ENCODE measurements at regions not wholly inside any gene's neighbourhood (a gene's known extent, or its start where the extent isn't known, plus 50 kb on each side); places are given as distances from the start of the nearest gene placed in this dataset.

- no peak overlapping the region for H3K9ac ChIP-seq (ENCODE audit: control insufficient read depth, insufficient read depth, low read length)
- ATAC-seq (no peak), DNase-seq (ENCODE audit: low read depth, low spot score) (no peak), FAIRE-seq (no peak)
- ChIA-PET POLR2A (no interaction called here), SMC1A (ENCODE audit: uncharacterized antibody, unreplicated experiment) (no interaction called here), RAD21 (ENCODE audit: unreplicated experiment) (no interaction called here), CTCF (no interaction called here)
- no peaks in the 10 kb centered on the region for H3K9me3 ChIP-seq (replicated peaks; ENCODE audit: control insufficient read depth, insufficient read depth, low read length)
- no peaks in the 10 kb centered on the region for H3K4me1 ChIP-seq (ENCODE audit: control insufficient read depth, insufficient read depth, low read length)
- H3K4me3 ChIP-seq = no peak overlapping the region
- H3K27ac ChIP-seq (ENCODE audit: control insufficient read depth, insufficient read depth) = no peak overlapping the region
- H4K20me1 ChIP-seq (ENCODE audit: control insufficient read depth, insufficient read depth) = no peaks in the 10 kb centered on the region
- no peak overlapping the region for H2AFZ ChIP-seq (ENCODE audit: control insufficient read depth, low read depth, low read length)
- no peaks in the 10 kb centered on the region for H3K79me2 ChIP-seq (ENCODE audit: control insufficient read depth, insufficient read depth, low read length)
- intact Hi-C loops (cut with micrococcal nuclease; ENCODE audit: unreplicated experiment) = no loop called here
- no peaks in the 10 kb centered on the region for H3K27me3 ChIP-seq (replicated peaks in 1 of 2; ENCODE audit: control insufficient read depth in 2 of 2, insufficient read depth in 2 of 2, low read length in 1 of 2)
- no peak overlapping the region for H3K4me2 ChIP-seq (ENCODE audit: control insufficient read depth, insufficient read depth)
- H3K36me3 ChIP-seq (ENCODE audit: control insufficient read depth in 2 of 2, insufficient read depth in 2 of 2, low read length in 1 of 2) = no peaks in the 10 kb centered on the region
- in situ Hi-C loops (cut with MboI) = no loop called here
- TF ChIP-seq BCL11A (IDR thresholded peaks at IDR 0.05; ENCODE audit: low read depth, low read length) = no peak
- TF ChIP-seq NR2C1 (IDR thresholded peaks at IDR 0.05) = no peak
- no peak for TF ChIP-seq POLR2AphosphoS5 (IDR thresholded peaks at IDR 0.05; ENCODE audit: low read length)
- TF ChIP-seq WRNIP1 (IDR thresholded peaks at IDR 0.05; ENCODE audit: borderline replicate concordance, low read depth, low read length) = no peak
- no peak for TF ChIP-seq EED (IDR thresholded peaks at IDR 0.05; ENCODE audit: low read depth)
- no peak for TF ChIP-seq ZNF24 (IDR thresholded peaks at IDR 0.05)
- TF ChIP-seq CTCF (IDR thresholded peaks at IDR 0.05 in 2 of 3, conservative IDR thresholded peaks at IDR 0.05 in 1 of 3; ENCODE audit: control insufficient read depth in 2 of 3, extremely low read depth in 1 of 3, insufficient read depth in 1 of 3, low read depth in 3 of 3, low read length in 3 of 3) = no peak
- TF ChIP-seq ZBTB40 (IDR thresholded peaks at IDR 0.05; ENCODE audit: borderline replicate concordance) = no peak
- TF ChIP-seq REST (IDR thresholded peaks at IDR 0.05; ENCODE audit: low read depth, low read length) = no peak
- BruUV-seq (replicated peaks) = no TSS peak
- WGBS (ENCODE audit: insufficient coverage, insufficient replicate concordance, low lambda C conversion rate, missing lambda C conversion rate) = 37% methylated on average over 1 of the region's 1 CpG
Measured at GRCh38 chr1:191358724-191359123, 799.5 kb upstream of the RGS18 start.

Data from GM12878 (cell line).